A549 (cell line): ENCODE measurements at regions not wholly inside any gene's neighbourhood (a gene's known extent, or its start where the extent isn't known, plus 50 kb on each side); places are given as distances from the start of the nearest gene placed in this dataset.

Source experiments
- ATAC-seq, 2 experiments: fragments of 200-7000 bp in 1 of 2; fragments of >200 bp in 1 of 2; cut with Nextera tagmentation in 1 of 2; cut with Tn5 transposase in 1 of 2; 3 replicates each; pipeline versions ENCODE4 v1.8.0 to v1.9.1; 2018 to 2020; ENCODE audit warnings: mild to moderate bottlenecking in 1 of 2, moderate library complexity in 1 of 2
- CTCF ChIA-PET: fragments of 300-600 bp; sonication (Branson Sonifier 250); formaldehyde crosslinking; extraction: SDS; loops from one replicate; lab custom pipeline; 2021; ENCODE audit warnings: antibody characterized with exemption, inconsistent platforms; lab: Yijun Ruan, JAX
- POLR2A ChIA-PET: fragments of 350-600 bp; formaldehyde crosslinking; extraction: SDS; loops from one replicate; lab custom pipeline; 2021; ENCODE audit warnings: antibody characterized with exemption, inconsistent platforms; lab: Yijun Ruan, JAX
- DNase-seq, 2 experiments: peaks; one replicate each; pipeline versions ENCODE4 v3.0.0 to v3.0.0-alpha.2; 2011 to 2016; ENCODE audit warnings: low read depth in 1 of 2, low spot score in 1 of 2
- FAIRE-seq: peaks from 2 replicates; lab custom pipeline; 2011; peaks lifted over from hg19 to GRCh38; lab: Jason Lieb, UNC
- H3K27ac ChIP-seq, 2 experiments: fragments of >200 bp; sonication (Bioruptor Twin); formaldehyde crosslinking; 3 replicates each; pipeline ENCODE4 v1.5.1; 2016 to 2017
- H3K4me1 ChIP-seq: fragments of >200 bp; sonication (Bioruptor Twin); formaldehyde crosslinking; 3 replicates; pipeline ENCODE4 v1.6.1; 2016
- H3K4me2 ChIP-seq: fragments of >200 bp; sonication (Bioruptor Twin); formaldehyde crosslinking; 3 replicates; pipeline ENCODE4 v1.6.1; 2016
- H3K4me3 ChIP-seq: fragments of >200 bp; sonication (Bioruptor Twin); formaldehyde crosslinking; 3 replicates; pipeline ENCODE4 v1.5.1; 2016
- H3K9me3 ChIP-seq: fragments of >200 bp; sonication (Bioruptor Twin); formaldehyde crosslinking; 3 replicates; pipeline ENCODE4 v1.6.1; 2016
- BHLHE40 ChIP-seq: IDR thresholded peaks from 2 replicates; pipeline ENCODE4 v1.6.1; 2012; ENCODE audit warnings: low read depth, low read length, inconsistent platforms
- CEBPB ChIP-seq, 2 experiments: fragments of >200 bp in 1 of 2; sonication (Bioruptor Twin) in 1 of 2; formaldehyde crosslinking in 1 of 2; IDR thresholded peaks; 2 replicates each; pipeline ENCODE4 v1.6.1; 2012 to 2016
- EHF ChIP-seq: fragments of 250-450 bp; sonication (Bioruptor Pico); IDR thresholded peaks from 2 replicates; pipeline ENCODE4 v1.5.0; 2020; ENCODE audit warnings: mild to moderate bottlenecking
- FOSB ChIP-seq: fragments of 250-450 bp; sonication (Bioruptor Pico); IDR thresholded peaks from 2 replicates; pipeline ENCODE4 v1.5.0; 2020; ENCODE audit warnings: mild to moderate bottlenecking, moderate library complexity
- FOSL2 ChIP-seq, 2 experiments: fragments of 450-650 bp in 1 of 2; fragments of >200 bp in 1 of 2; sonication (Bioruptor Twin) in 1 of 2; formaldehyde crosslinking; IDR thresholded peaks; 2 replicates each; pipeline versions ENCODE4 v1.5.0 to v1.6.1; 2016 to 2020; ENCODE audit warnings: mild to moderate bottlenecking in 1 of 2, moderate library complexity in 1 of 2
- HOXA7 ChIP-seq: fragments of 250-450 bp; sonication (Bioruptor Pico); IDR thresholded peaks from 2 replicates; pipeline ENCODE4 v1.5.0; 2020; ENCODE audit warnings: mild to moderate bottlenecking, moderate library complexity
- HOXB5 ChIP-seq: fragments of 250-450 bp; sonication (Bioruptor Pico); IDR thresholded peaks from 2 replicates; pipeline ENCODE4 v1.5.0; 2020; ENCODE audit warnings: mild to moderate bottlenecking, moderate library complexity
- JUNB ChIP-seq: fragments of >200 bp; sonication (Bioruptor Twin); formaldehyde crosslinking; IDR thresholded peaks from 2 replicates; pipeline ENCODE4 v1.6.1; 2016
- KDM1A ChIP-seq: fragments of 200-600 bp; sonication (generic); IDR thresholded peaks from 2 replicates; pipeline ENCODE4 v1.6.1; 2016; ENCODE audit warnings: low read depth, mild to moderate bottlenecking
- KDM5A ChIP-seq: fragments of 200-600 bp; sonication (generic); IDR thresholded peaks from 2 replicates; pipeline ENCODE4 v1.6.1; 2016; ENCODE audit warnings: antibody characterized with exemption, mild to moderate bottlenecking
- MAFK ChIP-seq: fragments of 450-650 bp; IDR thresholded peaks from 2 replicates; pipeline ENCODE4 v1.6.1; 2014; ENCODE audit not compliant: partially characterized antibody
- POLR2A ChIP-seq: IDR thresholded peaks from 2 replicates; pipeline ENCODE4 v1.6.1; 2012; ENCODE audit warnings: mild to moderate bottlenecking, low read length
- RARB ChIP-seq: fragments of 250-450 bp; sonication (Bioruptor Pico); IDR thresholded peaks from 2 replicates; pipeline ENCODE4 v1.8.0; 2021; ENCODE audit warnings: mild to moderate bottlenecking, moderate library complexity
- RFX5 ChIP-seq: fragments of 450-650 bp; IDR thresholded peaks from 2 replicates; pipeline ENCODE4 v1.7.1; 2014; ENCODE audit warnings: antibody characterized with exemption, mild to moderate bottlenecking, moderate library complexity
- SREBF2 ChIP-seq: fragments of 450-650 bp; IDR thresholded peaks from 2 replicates; pipeline ENCODE4 v1.6.1; 2014; ENCODE audit warnings: mild to moderate bottlenecking, moderate library complexity
- ZNF302 ChIP-seq: fragments of 250-450 bp; sonication (Bioruptor Pico); IDR thresholded peaks from 2 replicates; pipeline ENCODE4 v1.9.0; 2021; ENCODE audit warnings: inconsistent platforms, mild to moderate bottlenecking, moderate library complexity
- WGBS: methylation state at CpG from one replicate; pipeline ENCODE4 v1.1.6; 2017; ENCODE audit errors: missing lambda C conversion rate; 5-methylcytosine and 5-hydroxymethylcytosine counted together
- TF ChIP-seq, protein P1 (sequence below): fragments of 200-600 bp; sonication (generic); IDR thresholded peaks from 2 replicates; pipeline ENCODE4 v1.6.1; 2016; ENCODE audit warnings: antibody characterized with exemption, mild to moderate bottlenecking, moderate library complexity
- TF ChIP-seq, protein P2 (sequence below): fragments of 250-450 bp; sonication (Bioruptor Pico); IDR thresholded peaks from 2 replicates; pipeline ENCODE4 v1.5.0; 2021; ENCODE audit warnings: mild to moderate bottlenecking, moderate library complexity, borderline replicate concordance
- TF ChIP-seq, protein P3 (sequence below): fragments of 250-450 bp; sonication (Bioruptor Pico); IDR thresholded peaks from 2 replicates; pipeline ENCODE4 v1.5.0; 2020; ENCODE audit warnings: low read depth, mild to moderate bottlenecking, moderate library complexity
- TF ChIP-seq, protein P4 (sequence below): fragments of 150-350 bp; IDR thresholded peaks from 2 replicates; pipeline ENCODE4 v1.6.1; 2014; ENCODE audit warnings: low read depth, mild to moderate bottlenecking, low read length
- TF ChIP-seq, protein P5 (sequence below): IDR thresholded peaks from 2 replicates; pipeline ENCODE4 v1.6.1; 2012
- TF ChIP-seq, protein P6 (sequence below): fragments of >200 bp; sonication (Bioruptor Twin); formaldehyde crosslinking; IDR thresholded peaks from 3 replicates; pipeline ENCODE4 v1.6.1; 2016
- TF ChIP-seq, protein P7 (sequence below): fragments of 450-650 bp; IDR thresholded peaks from 2 replicates; pipeline ENCODE4 v1.6.1; 2014; ENCODE audit warnings: antibody characterized with exemption

DNA sequence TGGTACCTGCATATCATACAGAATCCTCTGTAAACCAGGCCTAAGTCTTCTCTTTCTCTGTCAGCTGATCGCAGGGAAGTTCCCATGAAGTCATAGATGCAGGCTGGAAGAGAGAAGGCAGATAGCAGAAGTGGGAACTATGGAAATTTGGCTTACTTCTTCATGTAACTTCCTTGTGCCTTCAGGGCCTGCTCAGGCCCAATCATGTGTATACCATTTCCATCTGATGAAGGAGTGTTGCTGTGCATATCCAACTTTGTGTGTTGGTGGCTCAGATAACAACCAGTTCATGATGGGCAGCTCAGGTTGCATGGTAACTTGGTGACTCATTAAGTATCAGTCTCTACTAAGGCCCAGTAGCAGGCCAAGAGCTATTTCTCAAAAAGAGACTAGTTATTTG, 53.1 kb upstream of the CEP295 start:
- TF ChIP-seq BHLHE40 (no peak), MAFK (no peak), KDM1A (no peak), CEBPB (IDR thresholded peaks at IDR 0.05) (no peak), FOSL2 (IDR thresholded peaks at IDR 0.05) (no peak), FOSL2 (CRISPR knock-in tag; IDR thresholded peaks at IDR 0.05) (no peak), SREBF2 (no peak), RARB (CRISPR knock-in tag) (no peak), POLR2A (no peak), JUNB (no peak), HOXB5 (CRISPR knock-in tag) (no peak)
- TF ChIP-seq, protein P1, sequence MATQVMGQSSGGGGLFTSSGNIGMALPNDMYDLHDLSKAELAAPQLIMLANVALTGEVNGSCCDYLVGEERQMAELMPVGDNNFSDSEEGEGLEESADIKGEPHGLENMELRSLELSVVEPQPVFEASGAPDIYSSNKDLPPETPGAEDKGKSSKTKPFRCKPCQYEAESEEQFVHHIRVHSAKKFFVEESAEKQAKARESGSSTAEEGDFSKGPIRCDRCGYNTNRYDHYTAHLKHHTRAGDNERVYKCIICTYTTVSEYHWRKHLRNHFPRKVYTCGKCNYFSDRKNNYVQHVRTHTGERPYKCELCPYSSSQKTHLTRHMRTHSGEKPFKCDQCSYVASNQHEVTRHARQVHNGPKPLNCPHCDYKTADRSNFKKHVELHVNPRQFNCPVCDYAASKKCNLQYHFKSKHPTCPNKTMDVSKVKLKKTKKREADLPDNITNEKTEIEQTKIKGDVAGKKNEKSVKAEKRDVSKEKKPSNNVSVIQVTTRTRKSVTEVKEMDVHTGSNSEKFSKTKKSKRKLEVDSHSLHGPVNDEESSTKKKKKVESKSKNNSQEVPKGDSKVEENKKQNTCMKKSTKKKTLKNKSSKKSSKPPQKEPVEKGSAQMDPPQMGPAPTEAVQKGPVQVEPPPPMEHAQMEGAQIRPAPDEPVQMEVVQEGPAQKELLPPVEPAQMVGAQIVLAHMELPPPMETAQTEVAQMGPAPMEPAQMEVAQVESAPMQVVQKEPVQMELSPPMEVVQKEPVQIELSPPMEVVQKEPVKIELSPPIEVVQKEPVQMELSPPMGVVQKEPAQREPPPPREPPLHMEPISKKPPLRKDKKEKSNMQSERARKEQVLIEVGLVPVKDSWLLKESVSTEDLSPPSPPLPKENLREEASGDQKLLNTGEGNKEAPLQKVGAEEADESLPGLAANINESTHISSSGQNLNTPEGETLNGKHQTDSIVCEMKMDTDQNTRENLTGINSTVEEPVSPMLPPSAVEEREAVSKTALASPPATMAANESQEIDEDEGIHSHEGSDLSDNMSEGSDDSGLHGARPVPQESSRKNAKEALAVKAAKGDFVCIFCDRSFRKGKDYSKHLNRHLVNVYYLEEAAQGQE, result no peak
- TF ChIP-seq, protein P2, sequence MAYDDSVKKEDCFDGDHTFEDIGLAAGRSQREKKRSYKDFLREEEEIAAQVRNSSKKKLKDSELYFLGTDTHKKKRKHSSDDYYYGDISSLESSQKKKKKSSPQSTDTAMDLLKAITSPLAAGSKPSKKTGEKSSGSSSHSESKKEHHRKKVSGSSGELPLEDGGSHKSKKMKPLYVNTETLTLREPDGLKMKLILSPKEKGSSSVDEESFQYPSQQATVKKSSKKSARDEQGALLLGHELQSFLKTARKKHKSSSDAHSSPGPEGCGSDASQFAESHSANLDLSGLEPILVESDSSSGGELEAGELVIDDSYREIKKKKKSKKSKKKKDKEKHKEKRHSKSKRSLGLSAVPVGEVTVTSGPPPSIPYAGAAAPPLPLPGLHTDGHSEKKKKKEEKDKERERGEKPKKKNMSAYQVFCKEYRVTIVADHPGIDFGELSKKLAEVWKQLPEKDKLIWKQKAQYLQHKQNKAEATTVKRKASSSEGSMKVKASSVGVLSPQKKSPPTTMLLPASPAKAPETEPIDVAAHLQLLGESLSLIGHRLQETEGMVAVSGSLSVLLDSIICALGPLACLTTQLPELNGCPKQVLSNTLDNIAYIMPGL (CRISPR knock-in tag), result no peak
- TF ChIP-seq, protein P3, sequence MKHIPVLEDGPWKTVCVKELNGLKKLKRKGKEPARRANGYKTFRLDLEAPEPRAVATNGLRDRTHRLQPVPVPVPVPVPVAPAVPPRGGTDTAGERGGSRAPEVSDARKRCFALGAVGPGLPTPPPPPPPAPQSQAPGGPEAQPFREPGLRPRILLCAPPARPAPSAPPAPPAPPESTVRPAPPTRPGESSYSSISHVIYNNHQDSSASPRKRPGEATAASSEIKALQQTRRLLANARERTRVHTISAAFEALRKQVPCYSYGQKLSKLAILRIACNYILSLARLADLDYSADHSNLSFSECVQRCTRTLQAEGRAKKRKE (CRISPR knock-in tag), result no peak
- TF ChIP-seq, protein P4, sequence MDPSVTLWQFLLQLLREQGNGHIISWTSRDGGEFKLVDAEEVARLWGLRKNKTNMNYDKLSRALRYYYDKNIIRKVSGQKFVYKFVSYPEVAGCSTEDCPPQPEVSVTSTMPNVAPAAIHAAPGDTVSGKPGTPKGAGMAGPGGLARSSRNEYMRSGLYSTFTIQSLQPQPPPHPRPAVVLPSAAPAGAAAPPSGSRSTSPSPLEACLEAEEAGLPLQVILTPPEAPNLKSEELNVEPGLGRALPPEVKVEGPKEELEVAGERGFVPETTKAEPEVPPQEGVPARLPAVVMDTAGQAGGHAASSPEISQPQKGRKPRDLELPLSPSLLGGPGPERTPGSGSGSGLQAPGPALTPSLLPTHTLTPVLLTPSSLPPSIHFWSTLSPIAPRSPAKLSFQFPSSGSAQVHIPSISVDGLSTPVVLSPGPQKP, result no peak
- WGBS, result 19% methylated on average over 1 of the region's 1 CpG
- CTCF ChIA-PET, result no interaction called here
- POLR2A ChIA-PET, result no interaction called here
- FAIRE-seq (no peak), DNase-seq (no peak), ATAC-seq (no peak)
- H3K4me1 ChIP-seq, result no peaks in the 10 kb centered on the region
- no peak overlapping the region for H3K4me2 ChIP-seq
- no peak overlapping the region for H3K27ac ChIP-seq
- H3K9me3 ChIP-seq, result no peaks in the 10 kb centered on the region
- H3K4me3 ChIP-seq, result no peak overlapping the region

DNA sequence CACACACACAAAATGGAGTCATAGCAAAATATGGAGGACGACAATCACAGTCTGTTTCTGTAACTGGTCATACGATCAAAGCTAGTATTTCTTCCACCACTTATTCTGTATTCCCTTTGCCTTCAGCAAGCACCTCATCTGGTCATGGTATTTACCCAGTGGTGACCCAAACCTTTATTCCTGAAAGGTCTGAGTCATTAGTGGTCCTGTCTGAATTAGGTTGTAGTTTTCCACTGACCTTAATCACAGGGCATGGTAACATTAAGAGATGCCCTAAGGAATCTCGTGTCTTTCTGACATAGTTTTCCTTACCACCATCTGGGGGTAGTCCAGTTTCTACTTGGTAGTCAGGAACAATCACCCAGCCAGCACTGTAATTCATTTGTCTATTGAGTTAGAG, 54.8 kb upstream of the CEP295 start:
- Histone ChIP-seq H3K4me1 (no peaks in the 10 kb centered on the region), H3K27ac (no peak overlapping the region), H3K9me3 (no peaks in the 10 kb centered on the region), H3K4me2 (no peak overlapping the region), H3K4me3 (no peak overlapping the region)
- CTCF ChIA-PET, result interaction anchor here (0.6 kb wide), 1 partner anchor 62 kb away, joined by 3 read pairs; no protein-coding TSS in a partner anchor
- POLR2A ChIA-PET, result no interaction called here
- no peak for DNase-seq
- ATAC-seq, result no peak
- no peak for FAIRE-seq
- 52% methylated on average over 3 of the region's 3 CpGs for WGBS
- TF ChIP-seq, protein P5, sequence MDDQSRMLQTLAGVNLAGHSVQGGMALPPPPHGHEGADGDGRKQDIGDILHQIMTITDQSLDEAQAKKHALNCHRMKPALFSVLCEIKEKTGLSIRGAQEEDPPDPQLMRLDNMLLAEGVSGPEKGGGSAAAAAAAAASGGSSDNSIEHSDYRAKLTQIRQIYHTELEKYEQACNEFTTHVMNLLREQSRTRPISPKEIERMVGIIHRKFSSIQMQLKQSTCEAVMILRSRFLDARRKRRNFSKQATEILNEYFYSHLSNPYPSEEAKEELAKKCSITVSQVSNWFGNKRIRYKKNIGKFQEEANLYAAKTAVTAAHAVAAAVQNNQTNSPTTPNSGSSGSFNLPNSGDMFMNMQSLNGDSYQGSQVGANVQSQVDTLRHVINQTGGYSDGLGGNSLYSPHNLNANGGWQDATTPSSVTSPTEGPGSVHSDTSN, result no peak
- TF ChIP-seq, protein P6, sequence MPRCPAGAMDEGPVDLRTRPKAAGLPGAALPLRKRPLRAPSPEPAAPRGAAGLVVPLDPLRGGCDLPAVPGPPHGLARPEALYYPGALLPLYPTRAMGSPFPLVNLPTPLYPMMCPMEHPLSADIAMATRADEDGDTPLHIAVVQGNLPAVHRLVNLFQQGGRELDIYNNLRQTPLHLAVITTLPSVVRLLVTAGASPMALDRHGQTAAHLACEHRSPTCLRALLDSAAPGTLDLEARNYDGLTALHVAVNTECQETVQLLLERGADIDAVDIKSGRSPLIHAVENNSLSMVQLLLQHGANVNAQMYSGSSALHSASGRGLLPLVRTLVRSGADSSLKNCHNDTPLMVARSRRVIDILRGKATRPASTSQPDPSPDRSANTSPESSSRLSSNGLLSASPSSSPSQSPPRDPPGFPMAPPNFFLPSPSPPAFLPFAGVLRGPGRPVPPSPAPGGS, result no peak
- TF ChIP-seq, protein P1, result no peak
- TF ChIP-seq EHF (CRISPR knock-in tag), result no peak
- TF ChIP-seq, protein P7, sequence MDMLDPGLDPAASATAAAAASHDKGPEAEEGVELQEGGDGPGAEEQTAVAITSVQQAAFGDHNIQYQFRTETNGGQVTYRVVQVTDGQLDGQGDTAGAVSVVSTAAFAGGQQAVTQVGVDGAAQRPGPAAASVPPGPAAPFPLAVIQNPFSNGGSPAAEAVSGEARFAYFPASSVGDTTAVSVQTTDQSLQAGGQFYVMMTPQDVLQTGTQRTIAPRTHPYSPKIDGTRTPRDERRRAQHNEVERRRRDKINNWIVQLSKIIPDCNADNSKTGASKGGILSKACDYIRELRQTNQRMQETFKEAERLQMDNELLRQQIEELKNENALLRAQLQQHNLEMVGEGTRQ, result no peak
- no peak for TF ChIP-seq POLR2A
- no peak for TF ChIP-seq FOSB
- TF ChIP-seq RFX5, result no peak
- TF ChIP-seq KDM5A, result no peak
- TF ChIP-seq ZNF302, result no peak
- no peak for TF ChIP-seq HOXA7
